ENCODE measurements at regions not wholly inside any gene's neighbourhood (a gene's known extent, or its start where the extent isn't known, plus 50 kb on each side); places are given as distances from the start of the nearest gene placed in this dataset.

DNA sequence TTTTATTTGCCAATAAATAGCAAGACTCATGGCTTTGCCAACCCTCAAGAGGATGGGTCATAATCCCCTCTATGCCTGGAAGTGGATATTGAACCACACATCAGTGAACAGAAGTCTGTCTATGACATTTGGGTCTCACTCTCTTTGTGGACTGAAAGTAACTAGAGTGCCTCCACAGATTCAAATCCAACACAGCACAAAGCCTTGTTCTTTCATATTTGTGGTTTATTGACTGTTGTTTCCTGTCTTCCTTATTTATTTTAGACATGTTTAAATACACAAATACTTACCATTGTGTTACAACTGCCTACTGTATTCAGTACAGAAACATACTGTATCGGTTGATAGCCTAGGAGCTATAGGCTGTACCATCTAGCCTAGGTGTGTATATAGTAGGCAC is 121.9 kb downstream of the TSN start:
- DNase-seq (ENCODE audit: low read depth), result no peak
- TF ChIP-seq, protein P1, sequence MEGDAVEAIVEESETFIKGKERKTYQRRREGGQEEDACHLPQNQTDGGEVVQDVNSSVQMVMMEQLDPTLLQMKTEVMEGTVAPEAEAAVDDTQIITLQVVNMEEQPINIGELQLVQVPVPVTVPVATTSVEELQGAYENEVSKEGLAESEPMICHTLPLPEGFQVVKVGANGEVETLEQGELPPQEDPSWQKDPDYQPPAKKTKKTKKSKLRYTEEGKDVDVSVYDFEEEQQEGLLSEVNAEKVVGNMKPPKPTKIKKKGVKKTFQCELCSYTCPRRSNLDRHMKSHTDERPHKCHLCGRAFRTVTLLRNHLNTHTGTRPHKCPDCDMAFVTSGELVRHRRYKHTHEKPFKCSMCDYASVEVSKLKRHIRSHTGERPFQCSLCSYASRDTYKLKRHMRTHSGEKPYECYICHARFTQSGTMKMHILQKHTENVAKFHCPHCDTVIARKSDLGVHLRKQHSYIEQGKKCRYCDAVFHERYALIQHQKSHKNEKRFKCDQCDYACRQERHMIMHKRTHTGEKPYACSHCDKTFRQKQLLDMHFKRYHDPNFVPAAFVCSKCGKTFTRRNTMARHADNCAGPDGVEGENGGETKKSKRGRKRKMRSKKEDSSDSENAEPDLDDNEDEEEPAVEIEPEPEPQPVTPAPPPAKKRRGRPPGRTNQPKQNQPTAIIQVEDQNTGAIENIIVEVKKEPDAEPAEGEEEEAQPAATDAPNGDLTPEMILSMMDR (conservative IDR thresholded peaks at IDR 0.05; ENCODE audit: control insufficient read depth, insufficient read depth, low read depth, low read length), result no peak
- no peak overlapping the region for H3K4me3 ChIP-seq (ENCODE audit: control insufficient read depth, low read depth, low read length)

DNA sequence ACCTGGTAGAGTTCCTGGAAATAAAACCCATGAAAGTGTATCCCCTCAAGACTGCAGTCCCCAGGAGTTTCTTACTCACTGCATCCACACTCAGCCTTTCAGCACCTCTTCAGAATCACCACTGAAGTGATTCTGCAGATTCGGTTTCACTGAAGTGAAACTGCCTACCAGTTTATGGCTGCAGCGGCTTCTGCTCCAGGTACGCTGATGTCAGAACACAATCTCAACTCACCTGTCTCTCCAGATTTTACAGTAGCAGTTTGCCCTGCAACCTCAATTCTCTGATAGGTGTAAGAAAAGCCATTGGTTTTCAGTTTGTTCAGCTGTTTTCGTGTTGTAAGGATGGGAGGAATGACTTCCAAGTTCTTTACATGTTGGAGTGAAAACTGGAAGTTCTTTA is 124.8 kb downstream of the TSN start:
- no peak for DNase-seq (ENCODE audit: low read depth)
- TF ChIP-seq, protein P1 (conservative IDR thresholded peaks at IDR 0.05; ENCODE audit: control insufficient read depth, insufficient read depth, low read depth, low read length), result no peak
- no peak overlapping the region for H3K4me3 ChIP-seq (ENCODE audit: control insufficient read depth, low read depth, low read length)

DNA sequence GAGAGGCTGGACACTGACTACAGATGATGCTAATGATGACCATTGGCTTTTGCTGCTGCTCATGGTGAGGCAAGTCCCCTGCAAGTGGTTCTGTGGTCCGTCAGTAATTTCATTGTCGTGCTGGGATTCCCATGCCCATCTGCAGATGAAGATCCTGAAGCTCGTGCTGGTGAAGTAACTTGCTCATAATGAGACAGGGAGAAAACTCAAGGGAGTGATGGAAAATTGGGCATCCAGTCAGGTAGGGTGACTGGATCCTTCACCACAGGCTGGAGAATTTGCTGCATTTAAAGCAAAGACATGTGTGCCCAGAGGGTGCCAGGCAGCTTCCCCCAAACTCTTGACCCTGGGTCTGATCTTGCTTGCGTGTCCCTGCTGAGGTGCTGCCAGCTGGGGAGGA is 125.6 kb downstream of the TSN start:
- no peak overlapping the region for H3K4me3 ChIP-seq (ENCODE audit: control insufficient read depth, low read depth, low read length)
- TF ChIP-seq, protein P1 (conservative IDR thresholded peaks at IDR 0.05; ENCODE audit: control insufficient read depth, insufficient read depth, low read depth, low read length), result no peak
- DNase-seq (ENCODE audit: low read depth), result no peak

DNA sequence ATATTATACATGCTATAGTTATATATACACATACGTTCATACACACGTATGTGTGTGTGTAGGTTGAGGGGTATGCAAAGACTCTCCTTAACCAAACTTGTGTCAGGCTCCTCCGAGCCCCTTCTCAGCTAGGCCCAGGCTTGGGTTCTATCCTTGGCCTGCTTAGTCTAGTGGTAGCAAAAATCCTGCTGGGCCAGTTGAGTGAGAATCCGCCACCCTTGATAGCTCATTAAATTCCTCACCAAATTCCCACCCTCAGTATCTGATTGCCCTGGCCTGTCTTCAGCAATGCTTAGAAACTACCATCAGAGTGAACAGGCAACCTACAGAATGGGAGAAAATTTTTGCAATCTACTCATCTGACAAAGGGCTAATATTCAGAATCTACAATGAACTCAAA is 126.5 kb downstream of the TSN start:
- DNase-seq (ENCODE audit: low read depth), result no peak
- TF ChIP-seq, protein P1 (conservative IDR thresholded peaks at IDR 0.05; ENCODE audit: control insufficient read depth, insufficient read depth, low read depth, low read length), result no peak
- no peak overlapping the region for H3K4me3 ChIP-seq (ENCODE audit: control insufficient read depth, low read depth, low read length)

DNA sequence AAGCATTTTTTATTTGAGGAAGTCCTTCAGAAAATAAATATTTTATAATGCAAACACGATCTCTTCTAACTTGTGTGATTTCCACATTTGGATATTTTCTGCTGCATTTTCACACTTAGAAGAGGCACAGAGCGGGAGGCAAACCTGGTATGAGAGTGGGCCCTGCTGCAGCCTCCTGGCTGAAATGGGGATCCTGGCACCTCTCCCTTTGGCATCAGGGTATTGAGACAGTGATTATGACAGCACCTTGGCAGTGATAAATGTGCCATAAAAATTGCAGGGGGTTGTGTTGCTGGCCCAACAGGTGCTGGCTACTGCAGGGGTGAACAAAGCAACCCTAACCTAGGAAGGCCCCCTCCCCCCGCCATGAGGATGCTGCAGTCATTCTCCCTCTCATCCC is 128.6 kb downstream of the TSN start:
- H3K4me3 ChIP-seq (ENCODE audit: control insufficient read depth, low read depth, low read length), result no peak overlapping the region
- TF ChIP-seq, protein P1 (conservative IDR thresholded peaks at IDR 0.05; ENCODE audit: control insufficient read depth, insufficient read depth, low read depth, low read length), result no peak
- no peak for DNase-seq (ENCODE audit: low read depth)

DNA sequence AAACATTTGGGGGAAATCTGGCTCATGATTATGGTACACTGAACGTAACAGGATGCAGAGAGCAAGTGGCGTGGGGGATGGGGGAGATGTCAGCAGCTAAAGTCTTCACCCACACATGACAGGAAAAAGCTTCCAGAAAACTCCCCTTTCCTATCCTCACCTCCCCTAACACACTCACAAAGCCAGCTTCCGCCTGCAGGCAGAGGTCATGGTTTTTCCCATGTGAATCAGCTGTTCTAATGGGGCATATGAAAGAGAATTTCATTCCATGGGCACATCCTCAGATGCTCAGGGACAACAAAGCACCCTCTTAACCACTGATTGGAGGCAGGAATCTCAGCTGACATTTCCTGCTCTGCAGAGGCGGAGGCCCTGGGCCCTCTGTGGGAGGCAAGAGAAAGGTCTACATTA is 129.1 kb downstream of the TSN start:
- no peak for DNase-seq (ENCODE audit: low read depth)
- TF ChIP-seq, protein P1 (conservative IDR thresholded peaks at IDR 0.05; ENCODE audit: control insufficient read depth, insufficient read depth, low read depth, low read length), result no peak
- no peak overlapping the region for H3K4me3 ChIP-seq (ENCODE audit: control insufficient read depth, low read depth, low read length)

DNA sequence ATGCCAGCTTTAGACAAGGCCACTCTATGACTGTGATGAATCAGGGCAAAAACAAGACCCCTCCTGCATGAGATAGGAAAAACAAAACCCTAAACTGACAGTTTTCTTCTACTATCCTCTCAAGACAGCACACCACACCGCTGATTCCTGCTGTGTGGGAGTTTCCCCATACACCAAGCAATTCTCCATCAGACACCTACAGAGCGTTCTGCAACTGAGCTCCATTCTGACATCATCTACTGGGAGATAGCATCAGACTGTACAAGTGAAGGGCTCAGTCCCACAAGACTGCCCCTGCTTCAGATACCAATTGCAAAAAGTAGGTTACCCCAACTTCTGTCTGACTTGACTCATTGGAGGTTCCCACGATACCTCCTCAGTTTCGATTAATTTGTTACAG is 130.6 kb downstream of the TSN start:
- TF ChIP-seq, protein P1 (conservative IDR thresholded peaks at IDR 0.05; ENCODE audit: control insufficient read depth, insufficient read depth, low read depth, low read length), result no peak
- no peak overlapping the region for H3K4me3 ChIP-seq (ENCODE audit: control insufficient read depth, low read depth, low read length)
- no peak for DNase-seq (ENCODE audit: low read depth)

Data from fibroblast of mammary gland (primary cell).